HepG2 (cell line): ENCODE measurements at regions not wholly inside any gene's neighbourhood (a gene's known extent, or its start where the extent isn't known, plus 50 kb on each side); places are given as distances from the start of the nearest gene placed in this dataset.

Experiments
- ATAC-seq: fragments of 200-7000 bp; cut with Tn5 transposase; 3 replicates; pipeline ENCODE4 v1.9.1; 2020; ENCODE audit warnings: mild to moderate bottlenecking, moderate library complexity
- BruUV-seq: library from RNA; stranded (reverse); fragments of 400-500 nt; replicated peaks from 2 replicates; lab custom pipeline; 2021; lab: Mats Ljungman, UMichigan
- CTCF ChIA-PET: fragments of 300-600 bp; formaldehyde crosslinking; extraction: SDS; loops from one replicate; lab custom pipeline; 2021; ENCODE audit warnings: low total read pairs, inconsistent platforms, low intra/inter-chr PET ratio; lab: Yijun Ruan, JAX
- POLR2A ChIA-PET: fragments of 350-600 bp; sonication (Branson Sonifier 250); formaldehyde crosslinking; loops from one replicate; lab custom pipeline; 2020; ENCODE audit warnings: antibody characterized with exemption, inconsistent platforms; lab: Yijun Ruan, JAX
- DNase-seq: peaks from one replicate; pipeline ENCODE4 v3.0.0-alpha.2; 2015; ENCODE audit warnings: low spot score
- FAIRE-seq: peaks from 3 replicates; lab custom pipeline; 2011; peaks lifted over from hg19 to GRCh38; lab: Jason Lieb, UNC
- H2AFZ ChIP-seq: one replicate; pipeline ENCODE4 v1.6.1; 2011; ENCODE audit warnings: low read length, inconsistent platforms
- H3K27ac ChIP-seq: fragments of 300-600 bp; 3 replicates; pipeline ENCODE4 v1.8.0; 2011; ENCODE audit warnings: mixed run types, mild to moderate bottlenecking, mixed read lengths, low read length, inconsistent platforms; ENCODE audit not compliant: insufficient read depth; ENCODE audit errors: extremely low read length
- H3K27me3 ChIP-seq, 2 experiments: fragments of 200-600 bp in 1 of 2; 2 replicates in 1 of 2; 3 replicates in 1 of 2; pipeline versions ENCODE4 v1.6.0 to v1.8.0; 2011; ENCODE audit warnings: low read length in 2 of 2, mild to moderate bottlenecking in 2 of 2, moderate library complexity in 2 of 2, inconsistent platforms in 1 of 2; ENCODE audit not compliant: insufficient read depth in 2 of 2, control insufficient read depth in 1 of 2
- H3K36me3 ChIP-seq, 2 experiments: fragments of 200-600 bp in 1 of 2; replicated peaks in 1 of 2; 2 replicates in 1 of 2; 3 replicates in 1 of 2; pipeline versions ENCODE4 v1.5.1 to v1.8.0; 2011; ENCODE audit warnings: low read length in 2 of 2, inconsistent platforms in 1 of 2; ENCODE audit not compliant: insufficient read depth in 2 of 2, control insufficient read depth in 1 of 2
- H3K4me1 ChIP-seq: 2 replicates; pipeline ENCODE4 v1.5.1; 2012; ENCODE audit warnings: low read length, inconsistent platforms; ENCODE audit not compliant: insufficient read depth
- H3K4me2 ChIP-seq: 2 replicates; pipeline ENCODE4 v1.6.0; 2011; ENCODE audit warnings: low read depth, low read length, inconsistent platforms
- H3K4me3 ChIP-seq, 3 experiments: fragments of 200-600 bp in 1 of 3; sonication (generic), shearing (Covaris generic) in 1 of 3; replicated peaks in 1 of 3; 2 replicates each; pipeline ENCODE4 v1.5.1; 2011 to 2016; ENCODE audit warnings: low read length in 3 of 3, inconsistent platforms in 2 of 3, low read depth in 2 of 3, mild to moderate bottlenecking in 2 of 3, control low read depth in 1 of 3, mixed read lengths in 1 of 3; ENCODE audit not compliant: insufficient read depth in 1 of 3
- H3K79me2 ChIP-seq: one replicate; pipeline ENCODE4 v1.6.1; 2011; ENCODE audit warnings: low read length, inconsistent platforms; ENCODE audit not compliant: insufficient read depth
- H3K9ac ChIP-seq: 2 replicates; pipeline ENCODE4 v1.6.0; 2011; ENCODE audit warnings: mild to moderate bottlenecking, low read depth, low read length, inconsistent platforms; ENCODE audit not compliant: insufficient read depth
- H3K9me3 ChIP-seq: 2 replicates; pipeline ENCODE4 v1.5.1; 2012; ENCODE audit warnings: mild to moderate bottlenecking, low read length
- H4K20me1 ChIP-seq: 2 replicates; pipeline ENCODE4 v1.6.0; 2011; ENCODE audit warnings: inconsistent platforms, mild to moderate bottlenecking, low read length, moderate library complexity; ENCODE audit not compliant: insufficient read depth
- CCDC6 ChIP-seq: sonication (generic); formaldehyde crosslinking; IDR thresholded peaks from 2 replicates; pipeline ENCODE4 v1.8.1; 2022; ENCODE audit warnings: mild to moderate bottlenecking, missing genetic modification reagents, moderate library complexity
- CEBPB ChIP-seq: IDR thresholded peaks from 2 replicates; pipeline ENCODE4 v1.6.1; 2011; ENCODE audit warnings: low read depth, low read length, improper control_type of control experiment, borderline replicate concordance
- EP300 ChIP-seq, 3 experiments: sonication (generic) in 1 of 3; formaldehyde crosslinking in 1 of 3; IDR thresholded peaks; 2 replicates each; pipeline versions ENCODE4 v1.5.1 to v1.6.1; 2011 to 2020; ENCODE audit warnings: low read depth in 2 of 3, low read length in 2 of 3, borderline replicate concordance in 1 of 3, improper control_type of control experiment in 1 of 3, mild to moderate bottlenecking in 1 of 3, missing genetic modification reagents in 1 of 3, moderate library complexity in 1 of 3
- EZH2 ChIP-seq: conservative IDR thresholded peaks from 2 replicates; pipeline ENCODE4 v1.6.1; 2012; ENCODE audit warnings: mild to moderate bottlenecking, low read depth, low read length, moderate library complexity
- HOXA5 ChIP-seq: sonication (generic); formaldehyde crosslinking; IDR thresholded peaks from 2 replicates; pipeline ENCODE4 v1.4.0; 2020; ENCODE audit warnings: missing genetic modification reagents
- KDM5A ChIP-seq: fragments of 200-600 bp; sonication (generic); IDR thresholded peaks from 2 replicates; pipeline ENCODE4 v1.7.0; 2018; ENCODE audit warnings: antibody characterized with exemption, mild to moderate bottlenecking, low read length, borderline replicate concordance
- MBNL3 ChIP-seq: fragments of 250-450 bp; sonication (Bioruptor Pico); conservative IDR thresholded peaks from 2 replicates; pipeline ENCODE4 v1.8.0; 2022; ENCODE audit warnings: mild to moderate bottlenecking, inconsistent platforms
- MYNN ChIP-seq: sonication (generic); formaldehyde crosslinking; IDR thresholded peaks from 2 replicates; pipeline ENCODE4 v1.4.0; 2020; ENCODE audit warnings: mild to moderate bottlenecking, low read depth, missing genetic modification reagents
- NFE2L2 ChIP-seq: fragments of 150-350 bp; IDR thresholded peaks from 2 replicates; pipeline ENCODE4 v1.6.1; 2014; ENCODE audit warnings: low read length
- NR0B2 ChIP-seq: sonication (generic); formaldehyde crosslinking; IDR thresholded peaks from 2 replicates; pipeline ENCODE4 v1.4.0; 2020; ENCODE audit warnings: mild to moderate bottlenecking, missing genetic modification reagents
- NR2F6 ChIP-seq, 2 experiments: IDR thresholded peaks; 2 replicates each; pipeline ENCODE4 v1.6.1; 2016; ENCODE audit warnings: antibody characterized with exemption in 1 of 2, mild to moderate bottlenecking in 1 of 2
- RXRA ChIP-seq: sonication (generic); formaldehyde crosslinking; IDR thresholded peaks from 2 replicates; pipeline ENCODE4 v1.5.1; 2020; ENCODE audit warnings: missing genetic modification reagents
- SMARCE1 ChIP-seq: fragments of 450-650 bp; IDR thresholded peaks from 2 replicates; pipeline ENCODE4 v1.6.1; 2017; ENCODE audit warnings: borderline replicate concordance
- SRSF9 ChIP-seq: fragments of 200-400 bp; formaldehyde crosslinking; IDR thresholded peaks from 2 replicates; pipeline ENCODE4 v1.6.1; 2018; ENCODE audit warnings: borderline replicate concordance, mild to moderate bottlenecking, low read depth, low read length; ENCODE audit not compliant: insufficient read depth, poor library complexity, severe bottlenecking
- ZNF124 ChIP-seq: sonication (generic); formaldehyde crosslinking; IDR thresholded peaks from 2 replicates; pipeline ENCODE4 v1.4.0; 2020; ENCODE audit warnings: missing genetic modification reagents
- ZNF205 ChIP-seq: IDR thresholded peaks from 2 replicates; pipeline ENCODE4 v1.6.1; 2018; ENCODE audit warnings: missing biosample characterization, missing genetic modification reagents
- ZNF280D ChIP-seq: sonication (generic); formaldehyde crosslinking; IDR thresholded peaks from 2 replicates; pipeline ENCODE4 v1.5.1; 2020; ENCODE audit warnings: mild to moderate bottlenecking, missing genetic modification reagents
- ZNF563 ChIP-seq: sonication (generic); formaldehyde crosslinking; IDR thresholded peaks from 2 replicates; pipeline ENCODE4 v1.8.0; 2022; ENCODE audit warnings: mild to moderate bottlenecking, moderate library complexity, missing genetic modification reagents
- ZNF569 ChIP-seq: sonication (generic); formaldehyde crosslinking; IDR thresholded peaks from 2 replicates; pipeline ENCODE4 v1.5.0; 2020; ENCODE audit warnings: mild to moderate bottlenecking, missing genetic modification reagents, moderate library complexity, borderline replicate concordance
- ZNF878 ChIP-seq: sonication (generic); formaldehyde crosslinking; IDR thresholded peaks from 2 replicates; pipeline ENCODE4 v1.8.1; 2023; ENCODE audit warnings: mild to moderate bottlenecking, missing genetic modification reagents, moderate library complexity
- WGBS: methylation state at CpG from one replicate; pipeline ENCODE4 v1.1.6; 2017; ENCODE audit warnings: low lambda C conversion rate; 5-methylcytosine and 5-hydroxymethylcytosine counted together
- in situ Hi-C: cut with HindIII; loops from 2 replicates; pipeline ENCODE4 v1.10.0; 2017; ENCODE audit warnings: low pct_unique_long_range_greater_than_20kb; ENCODE audit not compliant: extremely low pct_ligation_motif_present
- intact Hi-C: fragments of 100-400 bp; cut with micrococcal nuclease; formaldehyde crosslinking; loops from one replicate; pipeline ENCODE4 v1.10.0; 2022; ENCODE audit not compliant: unreplicated experiment

GRCh38 chr21:27086630-27087029, 119.7 kb upstream of the ADAMTS5 start (continued):
- no peak for TF ChIP-seq EZH2
- TF ChIP-seq MBNL3 (CRISPR knock-in tag): no peak

GRCh38 chr21:27086186-27086585, 119.3 kb upstream of the ADAMTS5 start:
- CTCF ChIA-PET: no interaction called here
- Histone ChIP-seq H2AFZ (no peak overlapping the region), H3K9me3 (peaks cover 90% of the 10 kb centered on the region), H3K36me3 (no peaks in the 10 kb centered on the region), H3K79me2 (no peaks in the 10 kb centered on the region), H3K4me3 (no peak overlapping the region), H3K4me2 (no peak overlapping the region), H3K27ac (no peak overlapping the region), H3K4me1 (no peaks in the 10 kb centered on the region), H3K9ac (no peak overlapping the region), H3K27me3 (no peaks in the 10 kb centered on the region), H4K20me1 (no peaks in the 10 kb centered on the region)
- intact Hi-C loops (no loop called here), in situ Hi-C loops (no loop called here)
- FAIRE-seq: no peak
- 17% methylated on average over 6 of the region's 6 CpGs for WGBS
- no peak for ATAC-seq
- DNase-seq: no peak
- no TSS peak for BruUV-seq
- TF ChIP-seq NFE2L2 (no peak), SRSF9 (no peak), ZNF205 (CRISPR knock-in tag) (no peak), SMARCE1 (no peak), ZNF563 (CRISPR knock-in tag) (no peak), NR2F6 (IDR thresholded peaks at IDR 0.05) (no peak), NR2F6 (CRISPR knock-in tag; IDR thresholded peaks at IDR 0.05) (no peak), ZNF878 (CRISPR knock-in tag) (no peak), EP300 (IDR thresholded peaks at IDR 0.05; ENCODE audit: low read depth in 2 of 2, low read length in 2 of 2) (no peak), EP300 (CRISPR knock-in tag; IDR thresholded peaks at IDR 0.05; ENCODE audit: borderline replicate concordance) (no peak), ZNF124 (CRISPR knock-in tag) (no peak), CCDC6 (CRISPR knock-in tag) (no peak), HOXA5 (CRISPR knock-in tag) (no peak), RXRA (CRISPR knock-in tag) (no peak), ZNF280D (CRISPR knock-in tag) (no peak), CEBPB (no peak), MYNN (CRISPR knock-in tag) (no peak), ZNF569 (CRISPR knock-in tag) (no peak), NR0B2 (no peak), KDM5A (no peak)
- POLR2A ChIA-PET: no interaction called here
